ENCODE measurements at regions not wholly inside any gene's neighbourhood (a gene's known extent, or its start where the extent isn't known, plus 50 kb on each side); places are given as distances from the start of the nearest gene placed in this dataset.

- Histone ChIP-seq H3K4me3 (ENCODE audit: low read depth in 2 of 2, low read length in 1 of 2) (no peak overlapping the region), H3K9me3 (no peaks in the 10 kb centered on the region), H3K4me2 (no peak overlapping the region), H3K9ac (no peak overlapping the region), H2AFZ (ENCODE audit: low read depth) (no peak overlapping the region), H3K27me3 (ENCODE audit: insufficient read depth) (no peaks in the 10 kb centered on the region), H3K79me2 (ENCODE audit: insufficient read depth) (no peaks in the 10 kb centered on the region), H3F3A (replicated peaks; ENCODE audit: insufficient read depth) (no peaks in the 10 kb centered on the region), H3K36me3 (replicated peaks in 1 of 2; ENCODE audit: control insufficient read depth in 1 of 2, insufficient read depth in 2 of 2, low read length in 1 of 2) (no peaks in the 10 kb centered on the region), H3K9me2 (no peaks in the 10 kb centered on the region), H4K20me1 (ENCODE audit: insufficient read depth) (no peaks in the 10 kb centered on the region), H3K4me1 (ENCODE audit: control insufficient read depth in 1 of 2, insufficient read depth in 2 of 2, low read depth in 1 of 2, low read length in 1 of 2) (peaks cover 0 to 4% of the 10 kb centered on the region in 2 experiments; a peak in 1 of 4 replicates), H3K27ac (ENCODE audit: low read depth in 2 of 2, low read length in 1 of 2) (no peak overlapping the region)
- CTCF ChIA-PET = interaction anchor here (0.8 kb wide), 1 partner anchor 11 kb away, joined by 3 read pairs; no protein-coding TSS in a partner anchor
- TF ChIP-seq CHD2 (IDR thresholded peaks at IDR 0.05; ENCODE audit: low read length, partially characterized antibody) = no peak
- TF ChIP-seq FOXM1 (IDR thresholded peaks at IDR 0.05; ENCODE audit: low read depth) = no peak
- no peak for TF ChIP-seq JUND (IDR thresholded peaks at IDR 0.05)
- no peak for TF ChIP-seq MEF2A (IDR thresholded peaks at IDR 0.05; ENCODE audit: borderline replicate concordance, low read depth)
- no peak for TF ChIP-seq GATA2 (CRISPR knock-in tag; IDR thresholded peaks at IDR 0.05)
- no peak for TF ChIP-seq SIN3A (IDR thresholded peaks at IDR 0.05; ENCODE audit: borderline replicate concordance, low read depth, low read length)
- TF ChIP-seq RAD21 (IDR thresholded peaks at IDR 0.05; ENCODE audit: low read length) = no peak
- no peak for TF ChIP-seq ZBTB33 (IDR thresholded peaks at IDR 0.05; ENCODE audit: borderline replicate concordance, low read depth)
- TF ChIP-seq EP300 (IDR thresholded peaks at IDR 0.05; ENCODE audit: borderline replicate concordance in 1 of 2, low read depth in 1 of 2, low read length in 1 of 2) = no peak
- no peak for TF ChIP-seq RFX5 (IDR thresholded peaks at IDR 0.05; ENCODE audit: low read length)
- no peak for TF ChIP-seq CTCF (IDR thresholded peaks at IDR 0.05)
- no peak for TF ChIP-seq GABPA (IDR thresholded peaks at IDR 0.05; ENCODE audit: low read depth)
- no peak for TF ChIP-seq POLR2AphosphoS5 (IDR thresholded peaks at IDR 0.05; ENCODE audit: low read depth, low read length)
- no peak for TF ChIP-seq RCOR1 (IDR thresholded peaks at IDR 0.05; ENCODE audit: low read length)
- no peak for TF ChIP-seq TAF1 (IDR thresholded peaks at IDR 0.05; ENCODE audit: borderline replicate concordance, low read depth, low read length)
- no peak for TF ChIP-seq NRF1 (IDR thresholded peaks at IDR 0.05; ENCODE audit: low read depth, low read length)
- 76% methylated on average over 6 of the region's 17 CpGs for WGBS (ENCODE audit: low lambda C conversion rate)
- no peak for DNase-seq
- POLR2A ChIA-PET = no interaction called here
Measured at GRCh38 chr11:70592641-70593165, 194.4 kb downstream of the CTTN start.

All from SK-N-SH (cell line).